GM19455 (cell line): ENCODE measurements at regions not wholly inside any gene's neighbourhood (a gene's known extent, or its start where the extent isn't known, plus 50 kb on each side); places are given as distances from the start of the nearest gene placed in this dataset.
"Not testable (repeated sequence)": the region's sequence is repeated elsewhere in the genome, so short reads cannot be mapped to it uniquely, and the experiment has no call there.

ENCODE experiments used
- ATAC-seq: cut with Tn5 transposase; IDR thresholded peaks from one replicate; pipeline ENCODE4 v1.9.1; 2021; ENCODE audit not compliant: unreplicated experiment

DNA sequence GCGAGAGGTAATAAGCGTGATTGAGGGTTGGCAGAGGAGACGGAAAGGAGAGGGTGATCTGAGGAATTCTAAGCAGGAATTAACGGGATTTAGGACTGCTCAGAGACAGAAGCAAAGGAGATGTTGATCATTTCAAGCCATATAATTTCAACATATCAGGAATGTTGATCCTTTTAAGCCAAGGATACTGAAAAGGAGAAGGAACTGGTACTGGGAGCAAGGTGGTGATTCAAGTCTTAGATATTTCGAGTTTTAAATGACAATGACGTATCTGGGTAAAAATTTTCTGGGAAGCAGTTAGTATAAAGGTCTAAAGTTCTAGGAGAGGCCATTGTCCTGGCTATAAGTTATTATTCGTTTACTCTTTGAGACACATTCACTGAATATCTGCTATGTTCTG is 91.3 kb upstream of the OGFRL1 start:
- no peak for ATAC-seq

DNA sequence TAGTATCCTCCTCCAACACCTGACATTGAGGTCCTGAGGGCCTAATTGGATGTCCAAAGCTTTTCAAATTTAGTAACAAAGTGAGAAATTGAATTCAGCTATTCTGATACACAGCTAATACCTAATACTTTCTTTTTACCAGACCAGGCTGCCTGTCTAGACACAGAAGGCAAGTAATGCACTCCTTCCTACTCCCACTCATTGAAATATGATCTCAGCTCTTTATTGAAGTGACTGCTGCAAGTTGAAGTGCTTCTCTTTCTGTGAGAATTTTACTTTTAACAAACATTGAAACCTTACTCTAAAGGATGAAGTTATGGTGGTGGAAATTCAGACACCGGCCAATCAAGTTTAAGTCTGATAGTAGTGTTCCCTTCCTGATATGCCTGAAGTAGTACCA is 90.8 kb upstream of the OGFRL1 start:
- ATAC-seq: no peak

DNA sequence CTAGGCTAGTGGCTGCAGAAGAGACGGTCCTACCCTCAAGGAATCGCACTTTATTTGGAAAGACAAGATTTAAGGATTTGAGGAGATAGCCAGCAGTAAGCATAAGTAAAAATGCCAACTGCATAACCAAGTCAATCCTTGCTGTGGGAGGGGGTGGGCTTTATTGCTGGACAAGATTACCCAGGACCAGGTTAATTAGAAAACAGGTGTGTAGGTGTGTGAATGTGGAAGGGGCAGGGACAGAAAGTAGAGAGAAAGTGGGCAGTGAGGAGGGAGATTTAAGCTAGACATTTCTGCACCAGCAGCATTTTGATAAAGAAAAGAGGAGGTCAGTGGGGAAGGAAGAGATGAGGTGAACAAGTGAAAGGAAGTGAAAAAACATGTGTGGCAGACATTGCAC is 89.7 kb upstream of the OGFRL1 start:
- ATAC-seq: no peak

DNA sequence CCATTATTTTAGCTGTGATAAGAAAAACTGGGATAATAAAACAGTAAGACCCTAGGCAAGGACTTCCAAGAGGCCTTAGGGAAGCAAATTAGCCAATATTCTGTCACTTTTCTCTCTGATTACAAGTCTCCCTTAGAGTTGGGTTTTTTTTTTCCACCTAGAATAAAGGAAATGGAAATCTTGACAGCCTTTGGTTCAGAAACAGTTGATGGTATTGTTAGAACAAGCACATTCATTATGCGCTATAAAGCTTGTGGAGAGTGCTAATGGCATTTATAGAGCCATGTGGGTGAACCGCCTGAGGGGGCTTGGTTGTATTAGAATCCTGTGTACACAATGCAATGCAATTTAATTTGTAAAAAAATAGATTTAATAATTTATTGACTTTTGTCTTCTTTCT is 88.9 kb upstream of the OGFRL1 start:
- no peak for ATAC-seq

DNA sequence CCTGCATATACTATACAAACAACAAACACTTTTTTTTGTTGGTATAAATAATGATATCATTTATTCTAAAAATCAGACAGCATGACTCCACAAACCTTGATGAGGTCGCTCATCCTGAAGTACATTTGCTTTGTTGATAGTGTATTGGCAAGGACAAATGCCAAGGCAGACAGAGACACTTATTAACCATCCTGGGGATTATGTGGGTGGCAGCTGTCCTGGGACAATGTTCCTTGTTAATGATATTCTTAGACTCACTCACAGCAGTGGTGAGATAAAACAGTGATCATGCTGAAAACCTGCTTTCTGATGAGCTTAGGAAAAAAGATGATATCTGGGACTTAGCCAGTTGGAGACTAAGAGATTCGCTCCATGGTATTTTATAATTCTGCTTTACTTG is 85.4 kb upstream of the OGFRL1 start:
- no peak for ATAC-seq

DNA sequence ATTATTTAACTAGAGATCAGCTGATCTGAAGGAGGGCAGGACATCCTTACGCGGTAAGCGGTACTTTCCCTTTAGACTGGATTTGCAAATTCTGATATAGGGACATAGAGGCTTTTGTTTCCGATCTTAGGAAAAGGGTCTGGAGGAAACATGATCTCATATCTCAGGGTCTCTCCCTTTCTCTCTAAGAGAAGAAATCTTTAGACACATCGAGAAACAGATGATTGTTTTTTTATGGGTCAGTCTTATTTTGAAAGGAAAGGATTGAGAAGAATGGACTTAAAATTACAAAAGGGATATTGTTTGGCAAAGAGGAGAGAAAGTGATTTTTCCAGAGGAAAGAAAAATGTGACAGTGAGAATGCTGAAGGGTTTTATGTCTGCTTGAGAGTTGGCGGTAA is 83.9 kb upstream of the OGFRL1 start:
- ATAC-seq: no peak

DNA sequence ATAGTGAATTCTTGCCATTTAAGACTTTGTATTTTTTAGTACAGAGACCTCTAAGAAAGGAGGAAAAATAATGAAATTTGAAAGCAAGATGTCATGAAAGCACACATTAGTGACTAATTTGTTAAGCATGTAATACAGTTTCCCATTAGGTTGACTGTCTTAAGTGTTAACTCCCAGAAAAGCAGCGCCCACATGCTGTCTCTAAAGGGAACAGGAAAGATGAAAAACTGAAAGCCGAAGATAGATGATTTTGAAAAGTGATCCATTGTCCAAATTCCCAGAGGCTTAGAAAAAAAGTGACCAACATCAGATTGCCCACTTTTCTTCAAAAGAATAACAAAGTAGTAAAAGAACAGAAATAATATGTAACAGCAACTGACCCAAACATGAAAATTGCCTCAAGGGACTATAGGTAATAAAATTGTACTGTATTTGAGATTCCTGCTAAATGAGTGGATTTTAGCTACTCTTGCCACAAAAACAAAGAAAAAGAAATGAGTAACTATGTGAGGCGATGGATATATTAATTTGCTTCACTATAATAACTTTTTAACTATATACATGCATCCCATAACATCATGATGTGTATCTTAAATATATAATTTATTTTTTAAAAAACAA is 83.2 kb upstream of the OGFRL1 start:
- ATAC-seq: no peak

DNA sequence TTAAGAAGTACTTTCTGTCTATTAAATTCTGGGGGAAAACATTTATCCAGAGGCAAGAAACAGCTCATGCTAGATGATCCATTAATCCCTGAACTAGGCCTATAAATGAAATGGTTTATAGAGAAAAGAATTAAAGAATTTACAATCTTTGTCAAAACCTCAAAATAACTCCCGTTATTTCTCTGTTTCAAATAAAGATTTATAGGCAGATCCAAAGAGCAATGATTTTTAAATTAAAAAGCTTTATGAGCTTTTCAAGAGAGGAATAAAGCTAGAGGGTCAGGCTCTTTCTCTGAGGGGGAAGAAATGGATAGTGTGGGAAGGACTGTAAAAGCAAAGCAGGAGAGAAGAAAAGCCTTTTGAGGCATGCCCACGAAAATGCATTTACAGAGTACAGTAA is 82.5 kb upstream of the OGFRL1 start:
- no peak for ATAC-seq

DNA sequence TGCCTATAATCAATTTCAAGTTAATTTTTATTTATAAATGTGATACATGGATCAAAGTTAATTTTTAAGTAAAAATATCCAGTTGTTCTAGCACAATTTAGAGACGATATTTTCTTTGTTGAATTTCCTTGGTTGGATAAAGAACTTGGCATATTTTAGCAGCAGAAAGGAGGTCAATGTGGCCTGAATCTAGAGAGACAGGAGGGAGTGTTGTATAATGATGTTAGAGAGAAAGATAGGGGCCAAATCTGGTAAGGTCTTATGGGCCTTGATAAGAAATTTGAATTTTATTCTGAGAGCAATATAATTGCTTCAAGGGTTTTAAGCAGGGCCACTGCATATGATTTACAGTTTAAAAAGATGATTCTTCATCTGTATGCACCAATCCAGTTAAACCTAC is 79.4 kb upstream of the OGFRL1 start:
- no peak for ATAC-seq

DNA sequence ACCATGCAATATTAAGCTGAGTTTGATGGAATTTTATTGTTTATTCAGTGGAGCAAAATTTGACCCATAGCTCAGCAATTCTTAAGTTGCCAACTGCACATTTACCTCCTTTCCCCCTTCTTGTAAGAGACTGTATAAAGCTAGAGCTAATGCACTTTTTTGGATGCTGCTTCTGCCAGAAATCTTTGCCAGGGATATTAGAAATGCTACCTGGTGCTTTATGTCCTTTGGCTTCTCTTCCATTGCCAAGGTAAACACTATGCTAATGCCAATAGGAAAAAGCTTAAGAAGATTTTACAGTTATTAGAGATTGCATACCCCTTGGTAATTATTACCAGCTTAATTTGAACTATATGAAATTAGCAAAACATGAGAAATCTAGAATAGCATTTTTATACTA is 79.0 kb upstream of the OGFRL1 start:
- no peak for ATAC-seq

DNA sequence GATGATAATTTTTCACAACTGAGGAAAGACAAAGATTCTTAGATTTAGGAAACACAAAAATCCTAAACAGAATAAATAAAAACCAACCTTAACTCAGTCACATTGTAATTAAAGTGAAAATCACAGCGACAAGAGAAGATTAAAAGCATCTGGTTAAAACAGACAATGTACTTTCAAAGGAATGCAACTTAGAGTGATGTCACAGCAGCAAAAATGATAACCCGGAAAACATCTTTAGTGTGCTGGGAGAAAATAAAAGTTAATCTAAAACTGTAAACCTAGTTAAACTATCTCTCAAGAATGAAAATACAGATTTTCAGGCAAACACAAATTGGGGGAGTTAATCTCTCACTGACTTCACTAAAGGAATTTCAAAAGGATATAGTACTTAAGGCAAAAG is 76.8 kb upstream of the OGFRL1 start:
- ATAC-seq: no peak

DNA sequence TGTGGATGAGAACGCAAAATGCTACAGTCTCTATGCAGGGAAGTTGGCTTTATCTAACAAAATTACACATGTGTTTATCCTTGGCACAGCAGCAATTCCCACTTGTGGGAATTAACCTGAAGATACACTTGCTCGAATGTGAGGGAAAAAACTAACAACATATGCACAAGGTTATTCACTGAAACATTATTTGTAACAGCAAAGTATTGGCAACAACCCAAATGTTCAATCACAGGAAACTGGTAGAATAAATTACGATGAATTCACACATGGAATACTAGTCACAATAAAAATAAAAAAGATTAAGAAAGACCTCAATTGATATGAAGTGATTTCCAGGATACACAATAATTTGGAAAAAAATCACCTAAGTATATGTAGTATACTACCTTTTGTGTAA is 68.1 kb upstream of the OGFRL1 start:
- no peak for ATAC-seq

DNA sequence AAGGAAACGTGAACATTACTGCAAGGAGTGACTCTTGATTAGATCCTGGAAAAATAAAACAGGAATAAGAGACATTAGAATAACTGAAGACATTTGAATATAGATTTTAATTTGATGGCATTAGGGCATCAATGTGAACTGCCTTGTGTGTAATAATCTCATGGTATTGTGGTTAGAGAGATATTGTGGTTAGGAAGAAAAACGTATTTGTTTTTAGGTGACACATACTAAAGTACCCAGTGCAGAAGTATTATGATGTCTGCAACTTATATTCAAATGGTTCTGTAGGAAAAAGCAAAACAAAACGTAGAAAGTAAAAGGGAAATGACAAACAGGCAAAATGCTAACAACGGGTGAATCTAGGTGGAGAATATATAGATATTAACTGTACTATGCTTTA is 65.9 kb upstream of the OGFRL1 start:
- no peak for ATAC-seq

DNA sequence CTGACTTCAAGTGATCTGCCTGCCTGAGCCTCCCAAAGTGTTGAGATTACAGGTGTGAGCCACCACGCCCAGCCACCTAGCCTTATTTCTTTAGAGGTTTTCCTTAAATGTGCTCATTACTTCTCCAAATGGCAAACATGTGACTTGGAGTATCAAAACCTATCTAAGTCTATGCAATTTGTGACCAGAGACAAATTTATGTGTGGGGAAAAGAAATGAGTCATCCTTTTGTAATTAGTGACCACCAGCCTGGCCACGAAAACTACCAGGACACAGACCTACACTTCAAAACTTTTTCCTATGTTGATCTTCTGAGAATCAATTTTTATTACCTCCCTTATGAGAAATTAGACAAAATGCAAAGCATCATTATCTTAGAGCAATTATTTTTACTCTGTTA is 64.6 kb upstream of the OGFRL1 start:
- ATAC-seq: no peak

DNA sequence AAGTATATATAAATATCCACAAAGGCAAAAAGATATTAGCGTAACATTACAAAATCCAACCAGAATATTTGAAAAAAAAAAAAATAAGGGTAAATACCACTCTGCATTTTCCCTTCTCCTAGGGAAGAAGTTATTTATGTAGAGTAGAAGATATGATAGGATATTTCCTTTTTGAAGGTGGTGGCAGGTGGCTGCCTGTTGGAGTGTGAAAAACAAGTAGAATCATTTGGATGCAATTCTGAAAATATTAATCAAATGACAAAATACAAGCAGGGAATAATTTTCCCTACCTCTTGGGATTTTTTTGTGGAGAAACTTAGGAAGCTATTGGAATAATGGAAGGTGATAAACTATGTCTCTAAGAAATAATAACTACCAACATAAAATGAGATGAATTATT is 62.5 kb upstream of the OGFRL1 start:
- no peak for ATAC-seq

DNA sequence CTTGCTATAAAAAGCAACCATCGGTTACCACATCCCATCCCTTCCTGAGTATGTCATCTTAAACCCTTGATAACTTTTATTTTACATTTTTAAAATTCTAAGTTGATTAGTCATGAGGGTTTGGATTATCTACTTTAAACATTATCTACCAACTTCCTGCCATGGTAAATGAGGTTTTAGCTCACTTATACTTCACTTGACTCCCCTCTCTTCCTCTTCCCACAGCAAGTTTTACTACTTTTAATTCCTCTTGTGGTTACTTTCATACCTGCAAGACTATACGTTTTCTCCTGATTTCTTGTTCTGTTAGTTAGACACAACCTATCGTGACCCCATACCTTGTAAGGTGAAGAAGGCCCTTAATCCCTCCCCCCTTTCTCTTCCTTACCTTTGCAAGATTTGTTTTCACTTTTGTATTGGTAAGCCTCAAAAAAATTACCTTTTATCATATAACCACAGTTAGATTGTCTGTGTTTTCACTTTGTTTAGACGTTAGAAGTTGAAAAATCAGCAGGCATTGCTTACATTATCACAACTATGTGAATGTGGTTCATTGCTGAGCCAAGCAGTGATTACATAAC is 60.1 kb upstream of the OGFRL1 start:
- no peak for ATAC-seq

DNA sequence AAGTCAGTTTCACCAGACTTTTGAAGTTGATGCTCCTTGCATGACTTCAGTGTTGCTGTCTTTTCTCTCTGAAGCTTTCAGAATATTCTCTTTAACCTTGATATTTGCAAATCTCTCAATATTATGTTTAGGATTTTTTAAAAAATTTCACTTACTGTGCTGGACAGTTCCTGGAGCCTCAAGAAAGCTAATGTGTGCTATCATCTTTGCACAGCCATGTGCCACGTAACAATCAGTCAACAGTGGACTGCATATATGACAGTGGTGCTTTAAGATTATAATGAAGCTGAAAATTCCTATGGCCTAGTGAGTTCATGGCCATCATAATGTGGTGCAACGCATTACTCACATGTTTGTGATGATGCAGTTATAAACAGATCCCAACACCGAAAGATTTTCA is 59.1 kb upstream of the OGFRL1 start:
- no peak for ATAC-seq

DNA sequence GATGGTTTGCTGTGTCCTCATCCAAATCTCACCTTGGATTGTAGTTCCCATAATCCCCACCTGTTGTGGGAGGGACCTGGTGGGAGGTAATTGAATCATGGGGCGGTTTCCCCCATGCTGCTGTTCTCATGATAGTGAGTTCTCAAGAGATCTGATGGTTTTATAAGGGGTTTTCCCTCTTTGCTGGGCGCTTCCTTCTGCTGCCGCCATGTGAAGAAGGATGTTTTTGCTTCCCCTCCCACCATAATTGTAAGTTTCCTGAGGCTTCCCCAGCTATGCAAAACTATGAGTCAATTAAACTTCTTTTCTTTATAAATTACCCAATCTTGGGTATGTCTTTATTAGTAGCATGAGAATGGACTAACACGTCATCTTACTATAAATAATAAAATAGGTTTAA is 55.7 kb upstream of the OGFRL1 start:
- ATAC-seq: not testable (repeated sequence)

DNA sequence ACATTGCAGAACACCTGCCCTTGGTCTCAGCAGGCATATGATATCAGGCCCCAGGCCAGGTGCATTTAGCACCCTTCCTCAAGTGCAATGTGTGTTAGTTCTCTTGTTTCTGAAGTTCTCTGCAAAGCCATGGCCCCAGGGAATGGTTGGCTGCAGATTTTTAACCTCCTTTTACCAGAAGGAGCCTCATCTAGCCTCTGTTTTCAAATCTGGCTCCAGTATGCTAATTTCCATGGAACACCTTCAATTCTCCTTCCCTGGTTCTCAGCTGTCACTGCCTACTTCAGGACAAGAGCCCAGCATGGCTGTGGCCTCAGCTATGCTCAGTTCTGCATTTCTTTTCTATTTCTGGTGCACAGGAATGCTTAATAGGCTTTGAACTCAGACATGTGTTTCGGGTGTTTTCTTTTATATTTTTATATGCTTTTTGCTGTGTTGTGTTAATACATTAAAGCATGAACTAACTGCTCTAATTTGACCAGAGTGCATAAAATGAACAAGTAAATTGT is 51.6 kb upstream of the OGFRL1 start:
- ATAC-seq: no peak

DNA sequence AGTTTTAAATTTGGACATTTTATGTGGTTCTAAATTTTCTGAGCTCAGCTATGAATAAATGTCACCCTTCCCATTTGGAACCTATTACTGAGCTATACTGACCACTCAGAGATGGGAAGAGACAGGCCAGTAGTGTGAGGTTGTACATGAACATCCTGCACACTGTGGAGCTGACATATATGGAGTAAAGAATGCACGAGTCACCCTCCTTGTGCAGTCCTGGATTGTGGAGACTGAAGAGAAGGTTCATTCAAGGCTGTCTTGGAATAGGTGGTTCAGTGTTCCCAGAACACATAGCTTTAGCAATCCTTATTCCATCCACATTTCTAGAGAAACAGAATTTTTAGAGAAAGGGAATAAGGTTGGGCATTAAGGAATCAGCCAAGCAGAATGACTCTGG is 50.3 kb upstream of the OGFRL1 start:
- no peak for ATAC-seq
